ENCODE measurements at regions not wholly inside any gene's neighbourhood (a gene's known extent, or its start where the extent isn't known, plus 50 kb on each side); places are given as distances from the start of the nearest gene placed in this dataset.

DNA sequence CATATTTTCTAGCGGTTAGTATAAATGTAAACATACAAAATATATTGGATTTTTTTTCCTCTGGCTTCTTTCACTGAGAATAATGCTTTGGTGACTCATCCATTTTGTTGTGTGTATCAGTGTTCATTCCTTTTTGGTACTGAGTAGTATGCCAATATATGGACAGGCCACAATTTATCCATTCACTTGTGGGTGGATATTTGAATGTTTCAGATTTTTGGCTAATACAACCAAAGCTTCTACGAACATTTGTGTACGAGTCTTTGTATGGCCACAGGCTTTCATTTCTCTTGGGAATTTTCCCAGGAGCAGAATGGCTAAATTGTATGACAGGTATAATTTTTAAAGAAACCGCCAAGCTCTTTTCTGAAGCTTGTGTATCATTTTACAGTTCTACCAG, 677.5 kb downstream of the HDGFL1 start:
- TF ChIP-seq, protein P1, sequence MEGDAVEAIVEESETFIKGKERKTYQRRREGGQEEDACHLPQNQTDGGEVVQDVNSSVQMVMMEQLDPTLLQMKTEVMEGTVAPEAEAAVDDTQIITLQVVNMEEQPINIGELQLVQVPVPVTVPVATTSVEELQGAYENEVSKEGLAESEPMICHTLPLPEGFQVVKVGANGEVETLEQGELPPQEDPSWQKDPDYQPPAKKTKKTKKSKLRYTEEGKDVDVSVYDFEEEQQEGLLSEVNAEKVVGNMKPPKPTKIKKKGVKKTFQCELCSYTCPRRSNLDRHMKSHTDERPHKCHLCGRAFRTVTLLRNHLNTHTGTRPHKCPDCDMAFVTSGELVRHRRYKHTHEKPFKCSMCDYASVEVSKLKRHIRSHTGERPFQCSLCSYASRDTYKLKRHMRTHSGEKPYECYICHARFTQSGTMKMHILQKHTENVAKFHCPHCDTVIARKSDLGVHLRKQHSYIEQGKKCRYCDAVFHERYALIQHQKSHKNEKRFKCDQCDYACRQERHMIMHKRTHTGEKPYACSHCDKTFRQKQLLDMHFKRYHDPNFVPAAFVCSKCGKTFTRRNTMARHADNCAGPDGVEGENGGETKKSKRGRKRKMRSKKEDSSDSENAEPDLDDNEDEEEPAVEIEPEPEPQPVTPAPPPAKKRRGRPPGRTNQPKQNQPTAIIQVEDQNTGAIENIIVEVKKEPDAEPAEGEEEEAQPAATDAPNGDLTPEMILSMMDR (IDR thresholded peaks at IDR 0.05) = no peak
- TF ChIP-seq EP300 (IDR thresholded peaks at IDR 0.05; ENCODE audit: low read depth) (no peak), POLR2A (IDR thresholded peaks at IDR 0.05) (no peak)

Data from transverse colon (tissue), 3 donors.